GM18519 (cell line): ENCODE measurements at regions not wholly inside any gene's neighbourhood (a gene's known extent, or its start where the extent isn't known, plus 50 kb on each side); places are given as distances from the start of the nearest gene placed in this dataset.

Experiments used
- ATAC-seq: cut with Tn5 transposase; IDR thresholded peaks from one replicate; pipeline ENCODE4 v1.9.1; 2021; ENCODE audit warnings: mild to moderate bottlenecking, moderate library complexity; ENCODE audit not compliant: unreplicated experiment, low FRiP score

DNA sequence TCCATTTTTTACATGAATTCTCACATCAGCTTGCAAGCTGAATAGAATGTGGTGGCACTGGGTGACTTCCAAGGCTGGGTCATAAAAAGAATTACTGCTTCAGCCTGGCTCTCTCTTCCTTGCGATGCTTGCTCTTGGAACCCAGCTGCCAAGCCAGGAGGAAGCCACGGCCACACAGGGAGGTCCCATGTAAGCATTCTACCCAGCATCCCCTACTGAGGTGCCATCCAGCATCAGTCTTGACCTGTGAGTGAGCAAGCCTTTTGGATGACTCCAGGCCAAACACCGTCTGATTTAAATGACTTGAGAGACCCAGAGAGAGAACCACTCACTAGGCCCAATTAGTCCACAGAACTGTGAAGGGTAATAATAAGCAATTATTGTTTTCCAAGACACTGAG, 750.3 kb upstream of the RAB6C start:
- ATAC-seq: no peak

GRCh38 chr2:129229830-129230441, 749.5 kb upstream of the RAB6C start:
- no peak for ATAC-seq

DNA sequence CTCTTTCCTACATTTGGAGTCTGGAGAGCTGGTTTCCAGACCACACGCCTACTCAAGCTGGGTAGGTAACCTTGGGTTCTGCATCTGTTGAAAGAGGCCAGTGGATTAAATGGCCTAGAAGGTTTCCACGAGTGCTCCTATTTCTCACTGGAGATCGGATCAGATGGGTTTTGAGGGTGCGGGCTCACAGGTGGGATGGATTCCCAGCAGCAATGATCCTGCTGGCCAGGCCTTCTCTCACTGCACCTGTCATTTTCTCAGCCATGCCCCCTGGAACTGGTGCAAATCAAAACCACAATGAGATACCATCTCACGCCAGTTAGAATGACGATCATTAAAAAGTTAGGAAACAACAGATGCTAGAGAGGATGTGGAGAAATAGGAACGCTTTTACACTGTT, 747.5 kb upstream of the RAB6C start:
- ATAC-seq: no peak

DNA sequence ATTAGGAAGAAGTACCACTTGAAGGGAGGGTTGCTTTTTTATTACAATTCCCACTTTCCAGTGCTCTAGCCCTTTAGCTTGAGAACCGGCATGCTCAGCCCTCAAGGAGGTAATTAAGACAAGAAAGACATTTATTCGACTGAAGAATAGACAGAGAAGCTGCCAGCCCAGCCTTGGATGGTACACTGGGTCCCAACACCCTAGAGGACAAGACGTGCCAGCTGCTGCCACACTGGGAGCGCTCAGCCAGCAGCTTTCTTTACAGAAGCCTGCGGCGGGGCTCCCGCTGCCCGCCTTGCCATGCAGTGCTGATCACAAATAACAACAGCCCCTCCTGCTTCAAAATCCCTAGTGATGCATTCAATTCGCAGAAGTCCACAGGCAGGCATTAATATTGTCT, 746.3 kb upstream of the RAB6C start:
- no peak for ATAC-seq

GRCh38 chr2:129233751-129234406, 745.6 kb upstream of the RAB6C start:
- no peak for ATAC-seq

DNA sequence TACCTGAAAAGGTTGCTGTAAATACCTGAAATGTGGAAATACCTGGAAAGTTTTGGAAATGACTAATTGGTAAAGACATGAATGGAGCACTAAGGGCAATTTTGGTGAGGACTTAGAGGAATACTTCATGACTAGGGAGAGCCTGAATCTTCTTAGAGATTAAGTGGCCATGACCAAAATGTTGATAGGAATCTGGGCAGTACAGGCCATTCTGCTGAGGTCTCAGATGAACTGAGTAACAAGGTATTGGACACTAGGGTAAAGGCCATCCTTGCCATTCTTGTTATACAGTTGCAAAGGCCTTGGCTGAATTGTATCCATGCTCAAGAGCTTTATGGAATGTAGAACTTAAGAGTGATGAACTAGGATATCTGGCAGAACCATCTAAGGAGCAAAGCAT, 742.9 kb upstream of the RAB6C start:
- ATAC-seq: no peak

- ATAC-seq: no peak
These were observed 741.3 kb upstream of the RAB6C start for GRCh38 chr2:129237966-129238725.

- no peak for ATAC-seq
These were observed 740.3 kb upstream of the RAB6C start for GRCh38 chr2:129239141-129239540.

- ATAC-seq: no peak
These were observed 739.4 kb upstream of the RAB6C start for GRCh38 chr2:129240061-129240460.

- no peak for ATAC-seq
These were observed 737.2 kb upstream of the RAB6C start for GRCh38 chr2:129242269-129242668.

DNA sequence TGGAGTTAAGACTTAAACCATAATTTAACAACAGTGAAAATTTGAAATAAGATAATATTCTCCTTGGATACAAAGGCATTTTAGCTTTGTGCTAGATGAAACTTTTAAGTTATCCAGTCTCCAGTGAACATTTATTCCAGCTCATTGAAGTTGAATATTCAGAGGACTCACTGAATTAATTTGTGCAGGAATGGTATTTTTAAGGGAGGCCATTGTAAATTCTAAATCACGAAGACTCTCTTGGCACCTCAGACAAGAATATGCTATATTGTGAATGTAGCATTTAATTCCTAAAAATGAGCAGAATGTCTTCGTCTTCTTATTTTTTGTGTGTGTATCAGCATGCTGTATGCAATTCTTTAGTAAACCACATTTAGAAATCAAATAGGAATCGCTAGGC, 731.7 kb upstream of the RAB6C start:
- no peak for ATAC-seq

DNA sequence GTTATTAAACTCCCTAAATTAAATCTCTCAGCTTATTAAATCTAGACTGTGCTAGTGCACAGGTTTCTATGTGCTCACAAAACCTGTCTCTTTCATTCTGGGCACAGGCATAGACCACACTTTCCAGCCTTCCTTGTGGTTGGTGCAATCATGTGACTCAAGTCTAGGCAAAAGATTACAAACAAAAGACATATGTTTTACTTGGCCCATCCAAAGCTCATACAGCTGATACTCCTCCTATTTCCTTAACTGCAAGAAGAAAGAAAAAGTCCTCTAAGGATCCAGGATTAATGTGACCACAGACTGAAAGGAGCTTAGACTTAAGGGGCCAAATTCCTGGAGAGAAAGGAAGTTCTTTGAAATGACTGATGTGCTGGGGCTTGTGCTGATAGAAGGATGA, 731.3 kb upstream of the RAB6C start:
- ATAC-seq: no peak

DNA sequence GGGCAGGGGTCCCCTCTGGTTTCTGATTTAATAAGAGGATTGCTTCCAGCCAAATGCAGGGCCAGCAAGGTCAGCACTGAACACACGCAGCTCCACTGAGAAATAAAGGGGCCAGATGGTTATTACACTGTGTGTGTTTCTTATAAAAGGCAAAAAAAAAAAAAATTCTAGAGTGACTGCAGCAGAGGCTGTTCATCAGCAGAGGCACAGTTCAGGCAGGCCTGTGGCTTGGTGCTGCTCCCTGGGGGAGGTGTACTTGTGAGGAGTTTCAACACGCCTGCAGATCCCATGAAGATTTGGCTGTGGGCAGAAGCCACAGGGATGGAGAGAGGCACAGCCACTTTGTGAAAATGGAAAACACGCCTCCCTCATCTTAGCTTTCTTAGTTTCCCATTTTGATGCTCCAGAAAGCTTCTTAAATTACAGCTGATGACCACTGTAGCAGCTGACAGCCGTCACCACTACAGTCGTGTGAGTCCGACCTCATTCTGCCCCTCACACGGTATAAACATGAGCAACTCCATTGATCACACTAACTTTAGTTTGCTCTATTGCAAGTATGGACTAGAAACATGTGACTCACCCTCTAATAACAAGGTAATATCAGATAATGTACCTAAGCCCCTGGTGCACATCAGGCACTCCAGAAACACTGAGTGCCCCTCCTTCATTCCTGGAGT, 726.5 kb upstream of the RAB6C start:
- ATAC-seq: no peak

DNA sequence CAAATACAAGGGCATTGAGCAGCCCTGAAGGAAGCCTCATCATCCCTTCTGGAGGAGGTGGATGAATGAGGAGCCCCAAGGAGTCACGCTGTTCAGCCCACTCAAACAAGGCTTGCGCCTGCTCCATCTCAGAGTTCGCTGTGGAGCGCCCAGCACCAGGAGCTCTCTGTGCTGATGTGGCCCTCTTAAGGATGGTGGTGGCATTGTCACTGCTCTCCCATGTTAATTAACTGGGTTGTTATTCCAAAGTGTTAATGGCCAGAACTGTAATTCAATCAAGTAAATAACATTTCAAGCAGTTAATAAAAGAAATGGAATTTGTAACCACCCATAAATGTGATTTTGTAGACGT, 726.0 kb upstream of the RAB6C start:
- no peak for ATAC-seq

DNA sequence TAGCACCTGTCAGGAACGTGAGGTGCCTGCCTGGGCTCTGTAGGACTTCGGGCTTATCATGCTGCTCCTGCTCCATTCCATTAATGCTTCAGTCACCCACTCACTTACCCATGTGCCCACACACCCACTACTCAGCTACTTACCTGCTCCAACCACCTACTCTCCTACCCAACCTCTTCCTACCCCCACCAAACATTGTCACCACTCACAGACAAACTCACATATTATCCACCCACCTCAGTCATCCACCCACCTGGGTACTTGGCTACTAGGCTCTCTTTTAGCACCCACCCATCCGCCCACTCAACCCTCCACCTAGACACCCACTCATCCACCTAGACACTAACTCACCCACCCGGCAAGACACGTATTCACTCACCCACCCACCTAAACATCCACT, 724.7 kb upstream of the RAB6C start:
- ATAC-seq: no peak

DNA sequence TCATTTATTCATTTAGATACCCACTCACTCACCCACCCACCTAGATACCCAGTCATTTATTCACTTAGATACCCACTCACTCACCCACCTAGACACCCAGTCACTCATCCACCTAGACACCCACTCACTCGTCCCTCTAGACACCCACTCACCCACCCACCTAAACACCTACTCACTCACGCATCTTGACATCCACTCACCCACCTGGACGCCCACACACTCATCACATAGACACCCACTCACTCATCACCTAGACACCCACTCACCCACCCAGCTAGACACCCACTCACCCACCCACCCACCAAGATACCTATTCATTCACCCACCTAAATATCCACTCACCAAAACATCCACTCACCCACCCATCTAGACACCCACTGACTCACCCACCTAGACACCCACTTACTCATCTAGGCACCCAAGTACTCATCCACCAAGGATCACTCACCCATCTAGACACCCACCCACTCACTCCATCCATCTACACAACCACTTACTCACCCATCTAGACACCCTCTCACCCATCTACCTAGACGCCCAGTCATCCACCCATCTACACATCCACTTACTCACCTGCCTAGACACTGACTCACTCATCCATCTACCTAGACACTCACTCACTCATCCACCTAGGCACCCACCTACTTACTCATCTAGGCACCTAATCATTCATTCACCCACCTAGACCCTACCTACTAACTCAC, 723.7 kb upstream of the RAB6C start:
- ATAC-seq: no peak

GRCh38 chr2:129256642-129257041, 722.8 kb upstream of the RAB6C start:
- ATAC-seq: no peak

DNA sequence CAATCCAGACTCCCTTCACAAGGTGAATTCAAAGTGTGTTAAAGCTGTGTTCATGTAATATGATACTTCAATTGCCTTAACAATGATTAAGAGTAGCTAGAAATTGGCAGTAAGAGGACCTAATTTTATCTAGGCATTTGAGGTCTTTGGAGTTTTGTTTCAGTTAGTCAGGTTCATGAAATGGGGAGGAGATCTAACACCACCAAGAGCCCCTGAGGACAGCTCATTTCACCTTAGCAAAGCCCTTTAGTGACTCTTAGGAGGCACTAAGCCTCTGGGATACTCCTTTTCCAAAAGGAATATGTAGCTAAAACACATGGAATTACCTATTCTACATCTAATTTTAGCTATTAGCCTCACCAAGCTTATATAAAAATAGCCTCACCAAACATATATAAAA, 716.5 kb upstream of the RAB6C start:
- no peak for ATAC-seq

GRCh38 chr2:129263939-129264338, 715.5 kb upstream of the RAB6C start:
- ATAC-seq: no peak

- no peak for ATAC-seq
These were observed 711.9 kb upstream of the RAB6C start for GRCh38 chr2:129267559-129267958.
